ENCODE measurements at regions not wholly inside any gene's neighbourhood (a gene's known extent, or its start where the extent isn't known, plus 50 kb on each side); places are given as distances from the start of the nearest gene placed in this dataset.

DNA sequence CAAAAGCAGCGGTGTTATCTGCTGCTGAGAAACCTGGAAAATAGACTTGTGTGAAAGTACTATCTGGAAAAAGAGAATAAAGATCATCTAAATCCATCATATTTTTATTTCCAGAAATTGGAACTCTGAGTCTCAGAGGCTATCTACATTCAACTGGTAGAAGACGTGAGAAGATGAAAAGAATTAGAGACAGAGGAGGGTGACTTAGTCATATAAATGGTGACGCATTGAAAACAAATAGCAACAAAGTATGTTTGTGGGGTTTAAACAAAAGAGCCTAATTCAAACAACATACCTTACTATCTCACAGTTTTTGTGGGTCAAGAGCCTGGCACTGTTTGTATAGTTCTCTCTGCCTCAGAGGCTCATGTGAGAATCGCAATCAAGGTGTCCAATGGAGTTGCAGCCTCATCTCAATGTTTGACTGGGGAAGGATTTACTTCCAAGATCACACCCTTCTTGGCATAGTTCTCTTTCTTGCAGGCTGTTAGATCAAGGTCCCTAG lies 757.1 kb upstream of the SLC35B3 start:
- CTCF ChIA-PET = no interaction called here
- H3K9me3 ChIP-seq = no peaks in the 10 kb centered on the region
- Mint-ChIP-seq H3K9me3 (peaks cover 0 to 4% (median 0%) of the 10 kb centered on the region in 3 donors), H3K27ac (no peak overlapping the region), H3K27me3 (no peaks in the 10 kb centered on the region), H3K4me3 (no peak overlapping the region), H3K36me3 (no peaks in the 10 kb centered on the region), H3K4me1 (no peaks in the 10 kb centered on the region)
- H3K4me3 ChIP-seq (ENCODE audit: control insufficient read depth in 1 of 2, extremely low read depth in 1 of 2, low read length in 1 of 2) = no peak overlapping the region
- no peak for DNase-seq
- H3K27ac ChIP-seq (ENCODE audit: low read length) = no peak overlapping the region
- POLR2A ChIA-PET = no interaction called here
- no peaks in the 10 kb centered on the region for H3K36me3 ChIP-seq (ENCODE audit: control insufficient read depth in 2 of 2, extremely low read depth in 1 of 2, insufficient read depth in 1 of 2, low read length in 1 of 2)
- 100% methylated on average over 1 of the region's 4 CpGs for WGBS (ENCODE audit: insufficient coverage)
- no peak for ATAC-seq (replicated peaks in 1 of 4)
- no peaks in the 10 kb centered on the region for H3K4me1 ChIP-seq (ENCODE audit: control insufficient read depth in 1 of 2, extremely low read depth in 1 of 2, insufficient read depth in 2 of 2, low read length in 2 of 2)
- H3K27me3 ChIP-seq (replicated peaks in 1 of 2; ENCODE audit: control insufficient read depth in 2 of 2, extremely low read depth in 1 of 2, insufficient read depth in 2 of 2, low read length in 1 of 2) = no peaks in the 10 kb centered on the region

DNA sequence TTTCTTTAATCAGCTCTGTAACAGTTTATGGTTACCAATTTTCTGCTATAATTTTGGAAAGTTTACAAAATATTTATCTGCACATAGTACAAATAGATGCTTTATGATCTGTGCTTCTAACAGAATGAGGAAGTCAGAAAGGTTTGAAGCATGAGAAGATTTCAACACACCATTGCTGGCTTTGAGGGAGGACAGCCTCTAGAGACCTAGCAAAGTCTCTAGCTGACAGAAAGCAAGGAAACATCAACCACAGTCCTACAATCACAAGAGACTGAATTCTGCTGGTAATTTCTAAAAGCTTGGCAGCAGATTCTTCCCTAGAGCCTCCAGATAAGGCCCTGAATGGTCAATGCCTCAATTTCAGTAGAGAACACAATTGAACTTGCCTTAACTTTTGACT lies 750.8 kb upstream of the SLC35B3 start:
- Histone ChIP-seq H3K4me3 (ENCODE audit: control insufficient read depth in 1 of 2, extremely low read depth in 1 of 2, low read length in 1 of 2) (no peak overlapping the region), H3K9me3 (no peaks in the 10 kb centered on the region), H3K27ac (ENCODE audit: low read length) (no peak overlapping the region), H3K36me3 (ENCODE audit: control insufficient read depth in 2 of 2, extremely low read depth in 1 of 2, insufficient read depth in 1 of 2, low read length in 1 of 2) (no peaks in the 10 kb centered on the region), H3K4me1 (ENCODE audit: control insufficient read depth in 1 of 2, extremely low read depth in 1 of 2, insufficient read depth in 2 of 2, low read length in 2 of 2) (no peaks in the 10 kb centered on the region), H3K27me3 (replicated peaks in 1 of 2; ENCODE audit: control insufficient read depth in 2 of 2, extremely low read depth in 1 of 2, insufficient read depth in 2 of 2, low read length in 1 of 2) (no peaks in the 10 kb centered on the region)
- Mint-ChIP-seq H3K36me3 (no peaks in the 10 kb centered on the region), H3K27me3 (no peaks in the 10 kb centered on the region), H3K4me3 (no peak overlapping the region), H3K4me1 (no peaks in the 10 kb centered on the region), H3K9me3 (peaks cover 0 to 18% (median 8%) of the 10 kb centered on the region in 3 donors), H3K27ac (no peak overlapping the region)
- DNase-seq (no peak), ATAC-seq (replicated peaks in 1 of 4) (no peak)
- ChIA-PET CTCF (no interaction called here), POLR2A (no interaction called here)

DNA sequence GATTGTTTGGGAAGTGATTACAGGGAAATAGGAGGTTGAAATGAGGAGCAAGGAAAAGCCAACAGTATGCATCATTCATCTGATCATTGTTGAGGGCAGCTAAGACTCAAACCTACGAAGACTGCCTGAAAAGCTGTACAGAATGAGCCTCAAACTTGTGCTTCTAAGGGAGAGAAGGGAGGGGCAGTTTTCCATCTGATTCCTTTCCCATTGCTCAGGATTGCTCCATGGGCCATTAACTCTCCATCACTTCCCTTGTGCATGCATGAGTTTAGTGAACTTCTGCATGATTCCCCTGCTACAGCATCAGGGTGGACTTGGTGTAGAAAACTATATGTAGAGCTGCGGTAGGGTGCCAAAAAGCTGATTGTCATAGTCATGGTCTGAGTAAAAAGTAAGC lies 742.7 kb upstream of the SLC35B3 start:
- H3K36me3 Mint-ChIP-seq = no peaks in the 10 kb centered on the region
- no peak overlapping the region for H3K27ac Mint-ChIP-seq

DNA sequence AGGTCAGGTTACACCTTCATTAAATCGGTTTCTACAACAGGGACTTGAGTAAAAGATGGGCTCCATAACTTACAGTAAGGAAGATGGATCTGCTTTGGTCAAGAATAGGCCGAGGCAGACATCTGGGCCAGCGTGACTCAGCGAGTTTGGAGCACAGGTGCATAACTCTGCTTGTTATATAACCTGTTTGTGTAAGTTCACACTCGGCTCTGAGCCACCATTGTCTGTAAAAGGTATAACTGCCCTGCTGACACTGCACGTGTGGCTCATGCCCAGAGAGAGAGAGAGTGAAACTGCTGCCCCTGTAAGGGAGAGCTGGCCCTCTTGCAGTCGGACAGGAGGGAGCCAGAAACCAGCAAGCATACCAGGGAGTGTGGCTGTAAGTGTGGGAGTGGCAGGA lies 737.9 kb upstream of the SLC35B3 start:
- Mint-ChIP-seq H3K4me1 (no peaks in the 10 kb centered on the region), H3K4me3 (no peak overlapping the region), H3K9me3 (peaks cover 5 to 6% (median 5%) of the 10 kb centered on the region in 3 donors), H3K36me3 (no peaks in the 10 kb centered on the region), H3K27me3 (no peaks in the 10 kb centered on the region), H3K27ac (no peak overlapping the region)
- ChIA-PET CTCF (no interaction called here), POLR2A (no interaction called here)
- Histone ChIP-seq H3K27ac (ENCODE audit: low read length) (no peak overlapping the region), H3K36me3 (ENCODE audit: control insufficient read depth in 2 of 2, extremely low read depth in 1 of 2, insufficient read depth in 1 of 2, low read length in 1 of 2) (no peaks in the 10 kb centered on the region), H3K4me3 (ENCODE audit: control insufficient read depth in 1 of 2, extremely low read depth in 1 of 2, low read length in 1 of 2) (no peak overlapping the region), H3K4me1 (ENCODE audit: control insufficient read depth in 1 of 2, extremely low read depth in 1 of 2, insufficient read depth in 2 of 2, low read length in 2 of 2) (no peaks in the 10 kb centered on the region), H3K27me3 (replicated peaks in 1 of 2; ENCODE audit: control insufficient read depth in 2 of 2, extremely low read depth in 1 of 2, insufficient read depth in 2 of 2, low read length in 1 of 2) (no peaks in the 10 kb centered on the region), H3K9me3 (no peaks in the 10 kb centered on the region)
- WGBS (ENCODE audit: insufficient coverage) = 67% methylated on average over 7 of the region's 7 CpGs
- DNase-seq (no peak), ATAC-seq (replicated peaks in 1 of 4) (no peak)

More for the DNA sequence above, 742.7 kb upstream of the SLC35B3 start:
- Mint-ChIP-seq H3K9me3 (peaks cover 0 to 14% (median 6%) of the 10 kb centered on the region in 3 donors), H3K27me3 (no peaks in the 10 kb centered on the region), H3K4me3 (no peak overlapping the region), H3K4me1 (no peaks in the 10 kb centered on the region)
- Histone ChIP-seq H3K4me1 (ENCODE audit: control insufficient read depth in 1 of 2, extremely low read depth in 1 of 2, insufficient read depth in 2 of 2, low read length in 2 of 2) (no peaks in the 10 kb centered on the region), H3K4me3 (ENCODE audit: control insufficient read depth in 1 of 2, extremely low read depth in 1 of 2, low read length in 1 of 2) (no peak overlapping the region), H3K27ac (ENCODE audit: low read length) (no peak overlapping the region), H3K27me3 (replicated peaks in 1 of 2; ENCODE audit: control insufficient read depth in 2 of 2, extremely low read depth in 1 of 2, insufficient read depth in 2 of 2, low read length in 1 of 2) (no peaks in the 10 kb centered on the region), H3K9me3 (no peaks in the 10 kb centered on the region), H3K36me3 (ENCODE audit: control insufficient read depth in 2 of 2, extremely low read depth in 1 of 2, insufficient read depth in 1 of 2, low read length in 1 of 2) (no peaks in the 10 kb centered on the region)
- DNase-seq (no peak), ATAC-seq (replicated peaks in 1 of 4) (no peak)
- POLR2A ChIA-PET = no interaction called here
- no CpG with 5 or more reads among the region's 2 CpGs for WGBS (ENCODE audit: insufficient coverage)
- CTCF ChIA-PET = no interaction called here

DNA sequence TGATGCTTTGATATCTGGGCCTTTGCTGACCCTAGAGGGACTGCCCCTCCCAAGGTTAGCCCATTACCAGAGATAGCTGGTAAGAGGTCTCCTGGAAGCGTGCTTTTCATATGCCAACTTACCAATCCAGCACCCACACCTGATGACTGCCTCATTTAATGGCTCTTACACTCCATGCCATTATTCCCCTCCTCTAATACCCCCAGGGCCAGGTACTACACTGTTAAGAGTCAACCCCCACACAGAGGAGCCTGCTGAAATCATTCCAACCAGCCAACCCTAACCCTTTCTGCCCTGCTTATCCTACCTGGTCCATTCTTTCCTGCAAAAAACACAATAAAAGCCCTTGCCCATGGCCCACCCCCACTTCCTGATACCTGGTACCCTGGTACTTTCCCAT lies 736.8 kb upstream of the SLC35B3 start:
- ChIA-PET POLR2A (no interaction called here), CTCF (no interaction called here)
- H3K36me3 Mint-ChIP-seq = no peaks in the 10 kb centered on the region
- peaks cover 5 to 8% (median 6%) of the 10 kb centered on the region in 3 donors for H3K9me3 Mint-ChIP-seq
- DNase-seq = no peak
- no peak overlapping the region for H3K27ac Mint-ChIP-seq
- Histone ChIP-seq H3K9me3 (no peaks in the 10 kb centered on the region), H3K27me3 (replicated peaks in 1 of 2; ENCODE audit: control insufficient read depth in 2 of 2, extremely low read depth in 1 of 2, insufficient read depth in 2 of 2, low read length in 1 of 2) (no peaks in the 10 kb centered on the region), H3K4me1 (ENCODE audit: control insufficient read depth in 1 of 2, extremely low read depth in 1 of 2, insufficient read depth in 2 of 2, low read length in 2 of 2) (no peaks in the 10 kb centered on the region), H3K4me3 (ENCODE audit: control insufficient read depth in 1 of 2, extremely low read depth in 1 of 2, low read length in 1 of 2) (no peak overlapping the region), H3K36me3 (ENCODE audit: control insufficient read depth in 2 of 2, extremely low read depth in 1 of 2, insufficient read depth in 1 of 2, low read length in 1 of 2) (no peaks in the 10 kb centered on the region), H3K27ac (ENCODE audit: low read length) (no peak overlapping the region)
- WGBS (ENCODE audit: insufficient coverage) = no CpG with 5 or more reads among the region's 1 CpG
- H3K4me3 Mint-ChIP-seq = no peak overlapping the region
- H3K27me3 Mint-ChIP-seq = no peaks in the 10 kb centered on the region
- no peaks in the 10 kb centered on the region for H3K4me1 Mint-ChIP-seq
- no peak for ATAC-seq (replicated peaks in 1 of 4)

DNA sequence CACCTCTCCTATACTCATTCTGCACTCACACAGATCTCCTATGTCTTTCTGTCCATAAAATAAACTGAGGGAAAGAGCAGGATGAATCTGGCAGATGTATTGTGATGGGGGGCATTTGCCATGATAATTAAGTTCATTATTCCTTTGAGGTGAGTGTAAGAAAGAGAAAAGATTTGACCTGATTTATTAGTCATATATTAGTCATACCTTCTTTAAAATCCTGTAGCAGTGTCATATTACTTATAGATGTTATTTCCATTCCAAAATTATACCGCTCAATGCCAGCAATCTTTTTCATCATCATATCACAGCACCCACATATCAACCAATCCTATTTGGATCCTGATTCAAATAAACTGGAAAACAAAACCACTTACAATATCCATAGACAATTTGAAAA lies 733.3 kb upstream of the SLC35B3 start:
- peaks cover 3 to 11% (median 9%) of the 10 kb centered on the region in 3 donors for H3K9me3 Mint-ChIP-seq
- H3K27me3 ChIP-seq (replicated peaks in 1 of 2; ENCODE audit: control insufficient read depth in 2 of 2, extremely low read depth in 1 of 2, insufficient read depth in 2 of 2, low read length in 1 of 2) = no peaks in the 10 kb centered on the region
- H3K36me3 Mint-ChIP-seq = no peaks in the 10 kb centered on the region
- H3K4me3 Mint-ChIP-seq = no peak overlapping the region
- ChIA-PET POLR2A (no interaction called here), CTCF (no interaction called here)
- no peaks in the 10 kb centered on the region for H3K9me3 ChIP-seq
- no CpG with 5 or more reads among the region's 1 CpG for WGBS (ENCODE audit: insufficient coverage)
- no peak for ATAC-seq (replicated peaks in 1 of 4)
- DNase-seq = no peak
- no peak overlapping the region for H3K4me3 ChIP-seq (ENCODE audit: control insufficient read depth in 1 of 2, extremely low read depth in 1 of 2, low read length in 1 of 2)
- H3K27ac Mint-ChIP-seq = no peak overlapping the region
- H3K4me1 ChIP-seq (ENCODE audit: control insufficient read depth in 1 of 2, extremely low read depth in 1 of 2, insufficient read depth in 2 of 2, low read length in 2 of 2) = no peaks in the 10 kb centered on the region
- H3K27me3 Mint-ChIP-seq = no peaks in the 10 kb centered on the region
- H3K4me1 Mint-ChIP-seq = no peaks in the 10 kb centered on the region
- no peak overlapping the region for H3K27ac ChIP-seq (ENCODE audit: low read length)
- H3K36me3 ChIP-seq (ENCODE audit: control insufficient read depth in 2 of 2, extremely low read depth in 1 of 2, insufficient read depth in 1 of 2, low read length in 1 of 2) = no peaks in the 10 kb centered on the region

DNA sequence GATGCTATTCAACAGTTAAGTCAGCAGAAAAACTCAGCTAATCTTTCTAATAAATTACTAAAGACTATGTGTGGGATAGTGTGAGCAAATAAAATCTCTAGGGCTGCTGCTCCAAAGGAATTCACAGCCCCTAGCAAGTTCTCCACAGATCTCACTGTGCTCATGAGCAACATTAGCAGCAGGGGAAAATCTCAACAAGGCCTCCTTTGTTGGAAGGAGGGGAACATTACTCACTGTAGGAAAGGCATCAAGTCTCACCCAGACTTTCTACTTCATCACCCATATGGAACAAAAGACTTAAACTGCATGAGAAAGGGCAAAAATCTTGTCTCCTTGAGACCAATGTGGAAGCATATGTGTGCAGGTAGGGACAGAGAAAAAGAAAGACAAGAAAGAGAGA lies 726.4 kb upstream of the SLC35B3 start:
- H3K9me3 Mint-ChIP-seq = peaks cover 16 to 31% (median 17%) of the 10 kb centered on the region in 3 donors
- ATAC-seq (replicated peaks in 1 of 4) (no peak), DNase-seq (no peak)
- Histone ChIP-seq H3K9me3 (peaks cover 2% of the 10 kb centered on the region), H3K4me1 (ENCODE audit: control insufficient read depth in 1 of 2, extremely low read depth in 1 of 2, insufficient read depth in 2 of 2, low read length in 2 of 2) (no peaks in the 10 kb centered on the region), H3K36me3 (ENCODE audit: control insufficient read depth in 2 of 2, extremely low read depth in 1 of 2, insufficient read depth in 1 of 2, low read length in 1 of 2) (no peaks in the 10 kb centered on the region), H3K27ac (ENCODE audit: low read length) (no peak overlapping the region), H3K4me3 (ENCODE audit: control insufficient read depth in 1 of 2, extremely low read depth in 1 of 2, low read length in 1 of 2) (no peak overlapping the region), H3K27me3 (replicated peaks in 1 of 2; ENCODE audit: control insufficient read depth in 2 of 2, extremely low read depth in 1 of 2, insufficient read depth in 2 of 2, low read length in 1 of 2) (no peaks in the 10 kb centered on the region)
- H3K4me3 Mint-ChIP-seq = no peak overlapping the region
- H3K27ac Mint-ChIP-seq = no peak overlapping the region
- no peaks in the 10 kb centered on the region for H3K36me3 Mint-ChIP-seq
- H3K27me3 Mint-ChIP-seq = no peaks in the 10 kb centered on the region
- ChIA-PET POLR2A (no interaction called here), CTCF (interaction anchor here in 1 of 2 donors (0.6 kb wide), 2 partner anchors 29 to 830 kb away, joined by 3 to 8 read pairs; no protein-coding TSS in a partner anchor)
- no peaks in the 10 kb centered on the region for H3K4me1 Mint-ChIP-seq
